NOMO-1 (cell line): ENCODE measurements at regions not wholly inside any gene's neighbourhood (a gene's known extent, or its start where the extent isn't known, plus 50 kb on each side); places are given as distances from the start of the nearest gene placed in this dataset.
"Not testable (repeated sequence)": the region's sequence is repeated elsewhere in the genome, so short reads cannot be mapped to it uniquely, and the experiment has no call there.

Experiments
- DNase-seq, 2 experiments: peaks; one replicate each; lab custom pipeline; 2025; ENCODE audit not compliant: unreplicated experiment in 2 of 2; lab: John Stamatoyannopoulos, UW

GRCh38 chr5:84961193-84961592 lies 576.5 kb upstream of the EDIL3 start:
- no peak for DNase-seq

GRCh38 chr5:84961903-84962302 lies 577.2 kb upstream of the EDIL3 start:
- DNase-seq: no peak

GRCh38 chr5:84983093-84983492 lies 598.4 kb upstream of the EDIL3 start:
- no peak for DNase-seq

DNA sequence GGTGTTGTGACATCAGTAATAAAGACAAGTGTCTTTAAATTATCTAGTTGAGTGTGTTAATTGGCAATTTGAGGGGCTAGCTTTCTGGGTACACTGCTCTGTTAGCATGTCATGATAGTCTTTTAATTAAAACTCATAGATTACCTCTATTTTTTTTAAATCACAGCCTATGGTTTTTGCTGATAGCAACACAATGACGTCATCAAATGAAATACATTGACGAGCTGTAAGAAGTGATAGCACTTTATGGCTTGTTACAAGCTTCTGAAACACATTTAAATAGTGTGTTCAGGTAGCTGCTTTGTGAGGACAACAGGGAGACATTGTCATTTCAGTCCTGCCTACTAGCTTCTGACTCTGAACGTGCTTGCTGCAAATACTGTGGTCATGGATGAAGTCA lies 600.5 kb upstream of the EDIL3 start:
- DNase-seq: no peak

DNA sequence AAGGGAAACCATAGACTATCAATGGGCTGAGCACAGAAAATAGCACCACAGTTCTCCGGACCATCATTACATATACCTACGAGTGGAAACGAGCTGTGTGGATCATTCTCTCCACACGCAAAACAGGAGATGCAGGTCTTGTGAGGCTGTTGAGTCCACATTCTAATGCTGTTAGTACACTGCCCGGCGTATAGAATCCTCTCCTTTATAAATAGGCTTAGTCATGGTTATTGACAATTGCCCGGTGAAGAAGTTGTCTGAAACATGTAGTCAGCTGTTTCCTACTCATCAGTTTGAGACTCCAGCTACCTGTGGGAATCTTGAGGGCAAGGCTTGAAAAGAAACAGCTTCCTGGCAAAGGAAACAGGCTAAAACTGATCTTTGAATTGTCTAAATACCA lies 602.0 kb upstream of the EDIL3 start:
- no peak for DNase-seq

DNA sequence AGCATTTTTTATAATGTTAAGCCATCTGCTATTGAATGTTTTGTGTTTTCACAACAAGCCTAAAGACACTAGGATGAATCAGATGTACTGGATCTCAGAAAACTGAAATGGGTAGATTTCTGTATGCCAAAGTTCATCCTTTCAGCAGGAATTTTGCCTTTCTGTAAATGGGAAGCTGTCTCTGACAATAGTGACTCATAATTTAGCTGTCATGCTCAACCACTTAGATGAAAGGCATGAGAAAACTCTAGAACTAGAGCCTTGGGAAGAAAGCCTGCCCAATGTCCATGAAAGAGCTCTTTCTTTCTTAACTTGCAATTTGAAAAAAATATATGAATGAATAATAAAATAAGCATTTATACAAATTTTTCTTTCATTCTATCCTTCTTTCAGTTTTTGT lies 616.0 kb upstream of the EDIL3 start:
- DNase-seq: no peak

DNA sequence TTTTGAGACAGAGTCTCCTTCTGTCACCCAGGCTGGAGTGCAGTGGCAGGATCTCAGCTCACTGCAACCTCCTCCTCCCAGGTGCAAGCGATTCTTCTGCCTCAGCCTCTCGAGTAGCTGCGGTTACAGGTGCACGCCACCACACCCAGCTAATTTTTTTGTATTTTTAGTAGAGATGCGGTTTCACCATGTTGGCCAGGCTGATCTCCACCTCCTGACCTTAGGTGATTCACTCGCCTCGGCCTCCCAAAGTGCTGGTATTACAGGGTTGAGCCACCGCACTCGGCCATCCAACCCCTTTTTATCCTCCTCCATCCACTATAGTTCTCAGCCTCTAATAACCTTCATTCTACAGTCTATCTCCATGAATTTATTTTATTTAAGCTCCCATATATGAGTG lies 617.3 kb upstream of the EDIL3 start:
- not testable (repeated sequence) for DNase-seq

GRCh38 chr5:85010014-85010562 lies 625.4 kb upstream of the EDIL3 start:
- no peak for DNase-seq

GRCh38 chr5:85017261-85017660 lies 632.6 kb upstream of the EDIL3 start:
- no peak for DNase-seq

- no peak for DNase-seq
Observed at GRCh38 chr5:85030316-85031084, 645.8 kb upstream of the EDIL3 start.

GRCh38 chr5:85049020-85049419 lies 664.3 kb upstream of the EDIL3 start:
- DNase-seq: no peak

DNA sequence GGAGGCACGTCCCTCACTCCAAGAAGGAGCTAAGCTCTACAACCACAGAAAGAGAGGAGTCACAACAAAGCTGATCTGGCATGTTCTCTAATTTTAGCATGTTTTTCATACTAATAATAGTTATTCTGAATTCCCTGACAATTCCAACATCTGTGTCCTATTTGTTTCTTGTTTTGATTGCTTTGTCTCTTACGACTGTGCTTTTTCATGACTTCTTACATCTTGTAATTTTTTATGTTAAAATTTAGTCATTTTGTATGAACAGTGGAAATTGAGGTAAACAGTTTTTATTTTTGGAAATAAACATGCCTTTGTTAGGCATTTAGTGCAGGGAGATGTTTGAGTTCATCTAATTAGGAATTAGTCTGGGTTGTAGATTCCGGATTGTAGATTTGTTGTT lies 668.1 kb upstream of the EDIL3 start:
- DNase-seq: no peak

- DNase-seq: no peak
Observed at GRCh38 chr5:85069659-85070640, 685.3 kb upstream of the EDIL3 start.

GRCh38 chr5:85077581-85077980 lies 692.9 kb upstream of the EDIL3 start:
- DNase-seq: no peak

DNA sequence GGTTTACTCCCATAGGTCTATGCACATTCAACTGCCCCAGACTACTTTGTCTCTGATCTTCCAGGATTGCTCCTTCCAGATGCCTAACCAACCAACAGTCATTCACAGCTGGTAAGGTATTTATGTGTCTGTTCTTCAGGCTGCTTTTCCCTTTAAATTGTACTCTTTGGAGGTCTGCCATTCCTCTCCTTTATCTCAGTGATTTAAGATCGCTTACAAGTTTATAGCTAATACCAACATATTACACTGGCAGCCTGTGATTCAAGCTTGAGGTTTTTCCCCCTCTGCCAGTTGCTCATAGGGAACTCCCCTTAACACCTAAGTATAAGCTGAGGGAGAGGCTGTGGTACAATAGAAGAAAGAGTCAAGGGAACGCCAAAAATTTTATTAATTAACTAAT lies 711.7 kb upstream of the EDIL3 start:
- DNase-seq: no peak

DNA sequence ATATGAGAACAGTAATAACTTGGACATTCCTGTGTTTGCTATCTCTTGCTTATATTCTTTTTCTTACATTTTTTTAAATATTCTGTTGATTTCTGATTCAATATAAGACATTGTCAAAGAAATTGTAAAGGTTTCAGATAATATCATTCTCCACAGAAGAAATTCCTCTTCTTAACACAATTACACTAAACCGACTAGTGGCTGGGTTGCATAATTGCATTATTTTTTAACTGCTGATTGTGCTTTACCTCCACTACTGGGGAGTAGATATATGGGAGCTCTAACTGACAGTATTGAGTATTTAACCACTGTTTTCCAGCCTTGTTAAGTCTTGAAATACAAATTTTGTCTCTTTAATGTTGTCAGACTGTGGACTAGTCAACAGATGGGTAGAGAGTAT lies 723.8 kb upstream of the EDIL3 start:
- no peak for DNase-seq

DNA sequence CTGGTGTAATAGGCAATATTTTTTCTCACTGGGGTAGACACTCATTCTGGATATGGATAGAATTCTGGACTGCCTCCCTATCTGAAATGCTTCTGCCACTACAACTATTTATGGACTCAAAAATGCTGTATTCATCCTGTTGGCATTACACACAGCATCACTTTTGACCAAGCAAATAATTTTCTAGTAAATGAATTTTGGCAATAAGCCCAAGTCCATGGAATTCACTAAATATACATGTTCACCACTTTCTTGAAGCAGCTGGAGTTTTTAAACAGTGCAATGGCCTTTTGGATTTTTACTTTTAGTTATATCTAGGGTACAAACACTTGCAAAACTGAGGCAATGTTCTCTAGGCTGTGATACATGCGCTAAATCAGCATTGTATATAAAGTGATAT lies 724.9 kb upstream of the EDIL3 start:
- DNase-seq: no peak

GRCh38 chr5:85132269-85132668 lies 747.6 kb upstream of the EDIL3 start:
- no peak for DNase-seq

DNA sequence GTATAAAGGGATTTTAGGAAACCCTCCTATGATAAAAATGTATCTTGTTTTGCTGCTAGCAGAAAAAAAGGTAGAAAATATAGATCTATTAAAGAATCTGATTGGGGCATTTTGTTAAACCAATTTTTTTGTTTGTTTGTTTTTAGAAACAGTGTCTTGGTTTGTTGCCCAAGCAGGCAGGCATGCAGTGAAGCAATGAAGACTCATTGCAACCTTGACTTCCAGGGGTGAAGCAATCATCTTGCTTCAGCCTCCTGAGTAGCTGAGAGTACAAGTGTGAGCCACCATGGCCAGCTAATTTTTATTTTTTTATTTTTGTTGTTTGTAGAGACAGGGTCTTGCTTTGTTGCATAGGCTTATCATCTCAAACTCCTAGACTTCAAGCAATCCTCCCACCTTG lies 755.8 kb upstream of the EDIL3 start:
- no peak for DNase-seq

GRCh38 chr5:85143138-85143537 lies 758.5 kb upstream of the EDIL3 start:
- no peak for DNase-seq

GRCh38 chr5:85148701-85149100 lies 764.0 kb upstream of the EDIL3 start:
- no peak for DNase-seq

DNA sequence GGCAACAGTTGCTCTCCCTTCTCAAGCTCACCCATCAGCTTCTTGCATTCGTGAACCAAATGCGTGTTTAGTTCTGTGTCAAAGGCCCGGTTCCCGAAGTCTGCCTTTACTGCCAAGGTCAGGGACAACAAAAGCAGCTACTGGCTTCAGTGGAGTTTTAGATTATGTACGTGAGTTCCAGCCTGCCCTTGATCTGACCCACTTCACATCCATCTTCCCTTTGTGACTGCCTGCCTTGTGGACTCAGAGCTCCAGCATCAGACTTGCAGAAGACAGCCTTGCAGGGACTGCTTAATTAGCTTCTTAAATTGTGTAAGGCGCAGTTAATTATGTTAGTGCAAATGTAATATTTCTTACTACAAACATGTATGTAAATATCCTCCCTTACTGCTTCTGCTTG lies 774.7 kb upstream of the EDIL3 start:
- no peak for DNase-seq
